Activated CD4-positive, alpha-beta T cell treated with anti-CD3 and anti-CD28 coated beads for 24 hours (primary cell): ENCODE measurements at regions not wholly inside any gene's neighbourhood (a gene's known extent, or its start where the extent isn't known, plus 50 kb on each side); places are given as distances from the start of the nearest gene placed in this dataset.

Source experiments
- DNase-seq, 2 donors: peaks; one replicate each; pipeline ENCODE4 v3.0.0-alpha.2; 2020; ENCODE audit warnings: low read depth in 2 of 2

GRCh38 chr3:152516216-152516615, 247.5 kb downstream of the MBNL1 start:
- DNase-seq = no peak

DNA sequence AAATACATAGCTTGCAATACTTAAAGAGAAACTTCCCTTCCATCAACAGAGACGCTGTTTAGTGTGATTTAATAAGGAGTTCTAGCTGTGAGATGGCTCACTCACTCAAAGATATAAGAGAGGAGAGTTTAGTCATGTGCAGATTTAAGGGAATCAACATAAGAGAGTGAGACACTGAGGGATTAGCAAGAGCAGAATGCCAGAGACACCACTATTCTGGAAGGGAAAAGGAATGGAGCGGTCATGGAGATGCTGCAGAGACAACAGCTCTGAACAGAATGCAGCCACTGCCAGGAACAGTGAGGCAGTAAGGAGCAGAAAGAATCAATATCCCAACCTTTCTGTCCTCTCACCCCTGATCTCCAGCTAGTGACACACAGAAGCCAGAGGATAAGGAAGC, 248.8 kb downstream of the MBNL1 start:
- DNase-seq = no peak

GRCh38 chr3:152518346-152518745, 249.6 kb downstream of the MBNL1 start:
- no peak for DNase-seq

DNA sequence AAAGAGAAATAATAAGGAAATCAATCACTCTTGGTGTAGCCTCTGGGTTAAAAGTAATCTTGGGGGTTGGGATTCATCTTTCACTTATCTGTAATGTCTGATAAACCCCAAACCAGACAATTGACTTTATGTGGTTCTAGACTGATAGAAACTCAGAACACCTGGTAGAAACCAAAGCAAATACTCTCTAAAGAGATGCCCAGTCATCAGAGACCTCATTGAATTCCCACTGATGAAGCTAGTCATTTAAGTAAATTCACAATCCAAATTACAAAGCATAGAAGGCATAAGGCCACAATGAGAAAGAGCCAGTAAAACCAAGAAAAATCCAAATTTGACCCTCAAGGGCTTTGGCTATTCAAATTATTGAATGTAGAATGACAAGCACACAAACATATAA, 250.6 kb downstream of the MBNL1 start:
- DNase-seq = no peak

GRCh38 chr3:152522036-152522435, 253.3 kb downstream of the MBNL1 start:
- DNase-seq = no peak

DNA sequence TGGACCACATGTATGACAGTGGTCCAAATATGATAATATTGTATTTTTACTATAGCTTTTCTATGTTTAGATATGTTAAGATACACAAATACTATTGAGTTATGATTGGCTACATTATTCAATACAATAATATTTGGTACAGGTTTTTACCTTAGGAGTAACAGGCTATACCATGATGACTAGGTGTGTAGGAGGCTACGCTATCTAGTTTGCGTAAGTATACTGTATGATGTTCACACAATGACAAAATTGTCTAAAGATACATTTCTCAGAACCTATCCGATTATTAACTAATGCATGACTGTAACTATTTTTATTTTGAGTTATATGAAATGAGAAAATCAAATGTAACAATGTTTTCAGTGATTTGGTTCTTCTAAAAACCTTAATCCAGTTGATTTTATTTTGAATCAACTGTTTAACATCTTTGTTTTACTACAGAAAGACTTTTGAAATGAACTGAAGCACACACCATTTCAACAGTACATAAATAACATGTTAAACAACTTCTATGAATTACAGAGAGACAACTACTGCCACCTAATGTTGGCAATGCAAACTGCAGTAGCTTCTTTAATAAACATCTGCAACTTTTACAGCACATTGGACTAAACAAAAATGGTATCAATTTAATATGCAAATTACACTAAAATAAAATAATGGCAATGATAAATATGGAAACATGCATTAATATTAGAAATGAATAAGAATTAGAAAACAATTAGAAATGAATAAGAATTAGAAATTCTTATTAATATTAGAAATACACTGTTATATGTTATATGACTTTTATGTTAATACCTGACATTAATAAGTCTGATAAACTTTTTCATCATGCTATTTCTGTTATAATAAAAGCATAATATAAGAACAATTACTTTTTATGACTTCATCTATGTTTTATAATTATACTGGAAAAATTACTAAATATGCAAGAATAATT, 255.7 kb downstream of the MBNL1 start:
- peak; percentile 6 to 29 for DNase-seq

GRCh38 chr3:152531717-152532116, 263.0 kb downstream of the MBNL1 start:
- DNase-seq = no peak

GRCh38 chr3:152538518-152538917, 269.8 kb downstream of the MBNL1 start:
- no peak for DNase-seq

- no peak for DNase-seq
Observed at GRCh38 chr3:152539191-152539764, 270.5 kb downstream of the MBNL1 start.

- no peak for DNase-seq
Observed at GRCh38 chr3:152540120-152540519, 271.4 kb downstream of the MBNL1 start.

- no peak for DNase-seq
Observed at GRCh38 chr3:152547153-152547552, 278.4 kb downstream of the MBNL1 start.

- no peak for DNase-seq
Observed at GRCh38 chr3:152549263-152549662, 280.5 kb downstream of the MBNL1 start.

DNA sequence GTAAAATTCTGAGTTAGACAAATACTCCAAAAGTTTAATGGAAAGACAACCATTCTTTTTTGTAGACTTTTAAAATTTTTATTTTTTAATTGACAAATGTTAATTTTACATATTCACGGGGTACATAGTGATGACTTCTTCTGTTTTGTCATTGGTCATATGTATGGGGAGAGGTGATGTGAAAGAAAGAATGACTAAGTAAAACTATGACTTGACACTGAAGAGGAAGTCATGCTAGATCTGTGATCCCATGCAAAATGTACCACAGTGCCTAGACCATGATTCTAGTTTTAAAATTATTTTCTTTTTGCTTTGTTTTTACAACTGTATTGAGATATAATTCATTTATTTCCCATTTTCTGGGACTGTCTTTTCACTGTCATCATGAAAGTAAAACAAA, 281.6 kb downstream of the MBNL1 start:
- no peak for DNase-seq

DNA sequence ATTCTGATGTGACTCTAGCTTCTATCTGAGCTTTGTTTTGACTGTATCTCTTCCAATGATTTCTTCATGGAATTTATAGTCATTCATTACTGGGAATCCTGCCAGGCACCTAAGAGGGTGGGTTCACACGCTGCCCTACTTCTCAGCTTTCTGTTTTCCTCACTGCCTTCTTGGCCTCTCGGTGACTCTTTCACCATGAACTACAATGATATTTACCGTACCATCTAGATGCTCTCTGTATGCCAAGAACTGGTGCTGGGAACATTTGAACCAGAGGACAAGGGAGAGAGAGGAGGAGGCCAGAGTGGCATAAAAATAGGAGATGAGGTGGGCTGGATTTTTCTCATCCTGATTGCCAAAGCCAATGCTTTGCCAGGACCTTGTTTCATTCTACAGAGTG, 280.0 kb upstream of the P2RY1 start:
- no peak for DNase-seq

DNA sequence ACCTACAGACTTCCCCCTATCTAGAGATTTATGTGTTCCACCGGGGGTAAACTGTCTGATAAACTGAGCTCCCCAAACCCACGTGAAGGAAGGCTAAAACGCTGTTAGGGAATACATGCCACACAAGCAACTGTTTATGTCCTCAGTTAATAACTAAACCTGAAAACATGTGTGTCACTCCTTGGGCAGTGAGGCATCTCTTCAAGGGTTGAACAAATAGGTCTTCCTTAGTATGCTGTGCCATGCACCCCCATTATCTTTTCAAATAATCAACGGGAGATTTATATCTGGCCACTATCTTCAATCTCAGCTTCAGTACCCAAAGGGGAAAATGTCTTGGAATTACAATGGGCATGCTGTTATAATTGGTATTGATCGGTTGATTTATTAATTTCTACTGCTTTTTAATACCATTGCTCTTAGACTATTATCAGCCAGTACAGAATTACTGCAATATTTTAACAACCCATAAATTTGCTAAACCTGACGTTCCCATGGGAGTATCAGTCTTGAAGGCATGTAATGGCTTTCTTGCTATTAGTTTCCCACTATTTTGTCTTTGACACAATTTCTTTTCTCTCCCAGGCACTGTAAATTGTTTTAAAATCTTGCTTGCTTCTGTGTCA, 279.2 kb upstream of the P2RY1 start:
- DNase-seq = no peak

GRCh38 chr3:152556731-152557254, 278.1 kb upstream of the P2RY1 start:
- no peak for DNase-seq

- no peak for DNase-seq
Observed at GRCh38 chr3:152557302-152557999, 277.5 kb upstream of the P2RY1 start.

DNA sequence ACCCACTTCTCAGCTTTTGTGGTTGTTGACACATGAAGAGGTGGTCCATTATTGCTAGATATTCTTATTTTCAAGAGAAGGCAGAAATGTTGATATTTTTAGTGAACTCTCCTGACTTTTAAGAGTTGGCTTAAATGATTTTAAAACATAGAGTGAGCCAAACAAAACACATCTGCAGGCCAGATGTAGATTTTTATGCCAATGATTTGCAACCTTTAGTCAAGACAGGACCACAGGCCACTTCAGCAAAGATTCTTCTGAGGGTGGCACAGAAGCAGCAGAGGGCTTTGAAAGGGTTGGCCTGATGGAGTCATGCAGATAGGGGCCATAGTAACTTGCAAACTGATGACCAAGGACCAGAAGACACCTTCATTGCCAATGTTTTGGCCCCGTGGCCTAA, 276.5 kb upstream of the P2RY1 start:
- DNase-seq = no peak

GRCh38 chr3:152559246-152559645, 275.7 kb upstream of the P2RY1 start:
- no peak for DNase-seq

DNA sequence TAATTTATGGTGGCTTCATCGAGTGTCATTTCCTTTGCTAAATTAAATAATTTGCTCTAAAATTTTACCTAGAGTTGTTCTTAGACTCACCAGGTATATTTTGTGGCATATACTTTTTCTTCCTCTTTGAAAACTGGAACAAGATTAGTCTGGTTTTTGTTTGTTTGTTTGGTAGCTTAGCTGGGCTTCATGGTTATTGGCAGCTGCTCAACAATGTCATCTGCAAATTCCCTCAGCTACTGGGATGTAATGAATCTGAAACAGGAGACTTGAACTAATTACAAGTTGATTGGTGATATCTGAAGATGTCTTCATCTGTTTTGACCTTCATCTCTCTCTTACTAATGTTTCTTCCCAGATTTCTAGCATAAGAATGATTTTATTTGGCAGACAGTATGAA, 270.5 kb upstream of the P2RY1 start:
- DNase-seq = no peak

- DNase-seq = peak in 1 of 2 donors; percentile 1
Observed at GRCh38 chr3:152574461-152575079, 260.4 kb upstream of the P2RY1 start.

DNA sequence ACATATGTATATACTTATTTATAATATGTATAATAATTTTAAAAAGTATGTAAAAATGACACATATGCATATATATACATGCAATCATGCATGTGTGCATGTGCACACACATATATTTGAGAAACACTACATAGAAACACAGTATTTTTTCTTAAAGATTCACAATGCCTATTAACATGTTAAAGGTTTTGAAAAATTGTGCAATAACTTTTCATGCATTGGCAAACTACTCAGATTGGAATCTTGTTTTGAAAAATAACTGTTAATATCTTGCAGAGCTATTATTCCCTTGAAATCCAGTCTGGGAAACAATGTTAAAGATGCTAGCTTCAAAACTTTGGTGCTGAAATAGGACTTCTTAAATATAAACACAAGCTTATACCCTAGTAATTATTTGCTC, 256.2 kb upstream of the P2RY1 start:
- DNase-seq = no peak
